ENCODE measurements at regions not wholly inside any gene's neighbourhood (a gene's known extent, or its start where the extent isn't known, plus 50 kb on each side); places are given as distances from the start of the nearest gene placed in this dataset.

GRCh38 chr3:83715307-83715706, 1243.5 kb upstream of the CADM2 start (continued):
- TF ChIP-seq CUX1 (CRISPR knock-in tag; IDR thresholded peaks at IDR 0.05): no peak
- no peak for TF ChIP-seq SPI1 (IDR thresholded peaks at IDR 0.05; ENCODE audit: borderline replicate concordance, low read depth, low read length)
- no peak for TF ChIP-seq ATF1 (CRISPR knock-in tag; IDR thresholded peaks at IDR 0.05)
- TF ChIP-seq ATF1 (tag; IDR thresholded peaks at IDR 0.05): no peak
- no peak for TF ChIP-seq CEBPZ (IDR thresholded peaks at IDR 0.05; ENCODE audit: borderline replicate concordance, low read depth, low read length)
- TF ChIP-seq, protein P1, sequence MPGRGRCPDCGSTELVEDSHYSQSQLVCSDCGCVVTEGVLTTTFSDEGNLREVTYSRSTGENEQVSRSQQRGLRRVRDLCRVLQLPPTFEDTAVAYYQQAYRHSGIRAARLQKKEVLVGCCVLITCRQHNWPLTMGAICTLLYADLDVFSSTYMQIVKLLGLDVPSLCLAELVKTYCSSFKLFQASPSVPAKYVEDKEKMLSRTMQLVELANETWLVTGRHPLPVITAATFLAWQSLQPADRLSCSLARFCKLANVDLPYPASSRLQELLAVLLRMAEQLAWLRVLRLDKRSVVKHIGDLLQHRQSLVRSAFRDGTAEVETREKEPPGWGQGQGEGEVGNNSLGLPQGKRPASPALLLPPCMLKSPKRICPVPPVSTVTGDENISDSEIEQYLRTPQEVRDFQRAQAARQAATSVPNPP (IDR thresholded peaks at IDR 0.05; ENCODE audit: borderline replicate concordance, insufficient read depth, insufficient read length): no peak
- no peak for TF ChIP-seq PCBP2 (IDR thresholded peaks at IDR 0.05; ENCODE audit: low read depth, low read length, poor library complexity, severe bottlenecking)
- no peak for TF ChIP-seq ZNF699 (CRISPR knock-in tag; IDR thresholded peaks at IDR 0.05; ENCODE audit: insufficient replicate concordance)

Measured in K562 (cell line).